DND-41 (cell line): ENCODE measurements at regions not wholly inside any gene's neighbourhood (a gene's known extent, or its start where the extent isn't known, plus 50 kb on each side); places are given as distances from the start of the nearest gene placed in this dataset.

Experiments
- ATAC-seq: fragments of 200-7000 bp; cut with Tn5 transposase; 3 replicates; pipeline ENCODE4 v1.9.1; 2021; ENCODE audit warnings: low read depth; ENCODE audit not compliant: insufficient read depth
- DNase-seq: peaks from one replicate; pipeline ENCODE4 v3.0.0-alpha.2; 2020
- H2AFZ ChIP-seq: 2 replicates; pipeline ENCODE4 v1.6.0; 2012; ENCODE audit warnings: low read depth, low read length
- H3K27ac ChIP-seq: 2 replicates; pipeline ENCODE4 v1.5.1; 2012; ENCODE audit warnings: low read length, inconsistent platforms
- H3K27me3 ChIP-seq: fragments of 200-600 bp; sonication (generic); 2 replicates; pipeline ENCODE4 v1.6.0; 2012; ENCODE audit warnings: low read length, mild to moderate bottlenecking, inconsistent platforms; ENCODE audit not compliant: insufficient read depth, poor library complexity
- H3K36me3 ChIP-seq: 2 replicates; pipeline ENCODE4 v1.5.1; 2012; ENCODE audit warnings: low read length, inconsistent platforms; ENCODE audit not compliant: insufficient read depth
- H3K4me1 ChIP-seq: 2 replicates; pipeline ENCODE4 v1.5.1; 2012; ENCODE audit warnings: mild to moderate bottlenecking, low read length; ENCODE audit not compliant: insufficient read depth
- H3K4me2 ChIP-seq: 2 replicates; pipeline ENCODE4 v1.6.0; 2012; ENCODE audit warnings: mild to moderate bottlenecking, moderate library complexity, low read length, inconsistent platforms; ENCODE audit not compliant: insufficient read depth
- H3K4me3 ChIP-seq, 2 experiments: fragments of 200-600 bp in 1 of 2; shearing (Covaris generic) in 1 of 2; 2 replicates each; pipeline ENCODE4 v1.5.1; 2012 to 2016; ENCODE audit warnings: inconsistent platforms in 2 of 2, low read length in 2 of 2, mild to moderate bottlenecking in 2 of 2, low read depth in 1 of 2, moderate library complexity in 1 of 2
- H3K79me2 ChIP-seq: 2 replicates; pipeline ENCODE4 v1.6.0; 2012; ENCODE audit warnings: low read length, inconsistent platforms; ENCODE audit not compliant: insufficient read depth
- H3K9ac ChIP-seq: 2 replicates; pipeline ENCODE4 v1.6.0; 2012; ENCODE audit warnings: low read depth, mild to moderate bottlenecking, inconsistent platforms, low read length, moderate library complexity
- H3K9me3 ChIP-seq: 2 replicates; pipeline ENCODE4 v1.5.1; 2012; ENCODE audit warnings: low read length, moderate library complexity, mild to moderate bottlenecking, inconsistent platforms; ENCODE audit not compliant: insufficient read depth, severe bottlenecking
- H4K20me1 ChIP-seq: 2 replicates; pipeline ENCODE4 v1.6.0; 2012; ENCODE audit warnings: low read length; ENCODE audit not compliant: insufficient read depth
- EZH2 ChIP-seq: IDR thresholded peaks from 3 replicates; pipeline ENCODE4 v1.6.1; 2012; ENCODE audit warnings: borderline replicate concordance, low read depth, mild to moderate bottlenecking, moderate library complexity, low read length, inconsistent platforms; ENCODE audit not compliant: severe bottlenecking
- TF ChIP-seq, protein P1 (sequence below): IDR thresholded peaks from 2 replicates; pipeline ENCODE4 v1.5.1; 2012; ENCODE audit warnings: borderline replicate concordance, low read length, moderate library complexity, mild to moderate bottlenecking; ENCODE audit not compliant: poor library complexity, severe bottlenecking; ENCODE audit errors: extremely low read depth

DNA sequence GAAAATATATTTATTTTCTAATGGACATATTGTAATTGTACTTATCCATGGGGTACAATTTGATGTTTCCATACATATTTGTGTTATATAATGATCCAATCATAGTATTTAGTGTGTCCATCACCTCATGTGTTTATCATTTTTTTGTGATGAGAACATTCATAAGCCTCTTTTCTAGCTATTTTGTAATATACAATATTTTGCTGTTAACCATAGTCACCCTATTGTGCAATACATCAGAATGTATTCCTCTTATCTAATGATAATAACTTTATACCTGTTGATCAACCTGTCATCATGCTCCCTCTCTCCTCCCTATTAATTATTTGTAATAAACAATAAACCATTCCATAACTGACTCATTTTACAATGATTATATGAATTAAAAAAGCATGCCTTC lies 93.2 kb downstream of the ISL1 start:
- no peak for ATAC-seq
- Histone ChIP-seq H3K9me3 (no peaks in the 10 kb centered on the region), H3K9ac (no peak overlapping the region), H3K27ac (no peak overlapping the region), H4K20me1 (no peaks in the 10 kb centered on the region), H3K36me3 (no peaks in the 10 kb centered on the region), H3K4me2 (no peak overlapping the region), H3K27me3 (peaks cover 3% of the 10 kb centered on the region), H3K79me2 (no peaks in the 10 kb centered on the region), H2AFZ (no peak overlapping the region), H3K4me3 (no peak overlapping the region), H3K4me1 (no peaks in the 10 kb centered on the region)
- no peak for TF ChIP-seq EZH2
- TF ChIP-seq, protein P1, sequence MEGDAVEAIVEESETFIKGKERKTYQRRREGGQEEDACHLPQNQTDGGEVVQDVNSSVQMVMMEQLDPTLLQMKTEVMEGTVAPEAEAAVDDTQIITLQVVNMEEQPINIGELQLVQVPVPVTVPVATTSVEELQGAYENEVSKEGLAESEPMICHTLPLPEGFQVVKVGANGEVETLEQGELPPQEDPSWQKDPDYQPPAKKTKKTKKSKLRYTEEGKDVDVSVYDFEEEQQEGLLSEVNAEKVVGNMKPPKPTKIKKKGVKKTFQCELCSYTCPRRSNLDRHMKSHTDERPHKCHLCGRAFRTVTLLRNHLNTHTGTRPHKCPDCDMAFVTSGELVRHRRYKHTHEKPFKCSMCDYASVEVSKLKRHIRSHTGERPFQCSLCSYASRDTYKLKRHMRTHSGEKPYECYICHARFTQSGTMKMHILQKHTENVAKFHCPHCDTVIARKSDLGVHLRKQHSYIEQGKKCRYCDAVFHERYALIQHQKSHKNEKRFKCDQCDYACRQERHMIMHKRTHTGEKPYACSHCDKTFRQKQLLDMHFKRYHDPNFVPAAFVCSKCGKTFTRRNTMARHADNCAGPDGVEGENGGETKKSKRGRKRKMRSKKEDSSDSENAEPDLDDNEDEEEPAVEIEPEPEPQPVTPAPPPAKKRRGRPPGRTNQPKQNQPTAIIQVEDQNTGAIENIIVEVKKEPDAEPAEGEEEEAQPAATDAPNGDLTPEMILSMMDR, result no peak
- no peak for DNase-seq

DNA sequence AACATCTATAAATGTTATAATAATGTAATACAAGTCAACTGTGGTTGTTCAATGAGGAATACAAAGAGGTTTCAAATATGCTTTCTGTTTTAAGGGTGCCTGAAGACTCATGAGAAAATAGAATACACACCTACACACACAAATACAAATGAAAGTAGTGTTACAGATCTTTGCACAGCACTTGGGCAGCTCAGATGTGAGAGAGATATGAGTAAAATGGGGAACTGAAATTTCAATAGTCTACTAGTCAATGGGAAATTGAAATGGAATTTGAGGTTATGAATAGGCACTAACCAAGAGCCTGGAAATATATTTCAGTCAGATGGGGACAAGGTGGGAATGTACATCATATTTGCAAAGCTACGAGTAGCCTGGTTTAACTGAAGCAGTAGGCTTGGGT lies 96.6 kb downstream of the ISL1 start:
- ATAC-seq, result no peak
- no peak overlapping the region for H3K4me2 ChIP-seq

DNA sequence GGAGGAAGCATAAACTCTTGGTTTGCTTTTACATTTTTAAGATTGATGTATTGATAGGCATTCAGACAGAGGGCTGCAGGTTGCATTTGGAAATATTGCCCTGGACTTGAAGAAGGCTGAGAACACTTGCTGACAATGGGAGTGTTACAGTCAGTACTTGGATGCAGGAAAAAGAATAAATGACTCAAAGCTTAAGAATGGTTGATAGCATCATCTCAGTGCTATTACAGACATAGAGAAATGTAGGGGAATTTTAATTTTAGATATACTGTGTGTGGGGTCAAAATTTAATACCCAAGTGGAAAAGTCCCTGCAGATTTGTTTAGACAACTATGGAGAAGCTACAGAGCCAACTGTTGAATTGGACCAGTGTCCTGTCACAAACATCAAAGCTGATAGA lies 101.1 kb downstream of the ISL1 start:
- peaks cover 4% of the 10 kb centered on the region for H3K27me3 ChIP-seq
- H3K4me2 ChIP-seq, result no peak overlapping the region
- no peaks in the 10 kb centered on the region for H3K9me3 ChIP-seq
- ATAC-seq, result no peak
- no peaks in the 10 kb centered on the region for H3K36me3 ChIP-seq
- H3K79me2 ChIP-seq, result no peaks in the 10 kb centered on the region
- H2AFZ ChIP-seq, result no peak overlapping the region
- H3K27ac ChIP-seq, result no peak overlapping the region
- H3K9ac ChIP-seq, result no peak overlapping the region
- H4K20me1 ChIP-seq, result no peaks in the 10 kb centered on the region
- no peak for DNase-seq
- no peak overlapping the region for H3K4me3 ChIP-seq
- no peak for TF ChIP-seq EZH2
- TF ChIP-seq, protein P1, result no peak
- H3K4me1 ChIP-seq, result no peaks in the 10 kb centered on the region

More for the DNA sequence above, 96.6 kb downstream of the ISL1 start:
- Histone ChIP-seq H3K4me3 (no peak overlapping the region), H4K20me1 (no peaks in the 10 kb centered on the region), H3K4me1 (no peaks in the 10 kb centered on the region), H3K36me3 (no peaks in the 10 kb centered on the region), H3K27ac (no peak overlapping the region), H3K79me2 (no peaks in the 10 kb centered on the region), H3K9ac (no peak overlapping the region), H2AFZ (no peak overlapping the region), H3K9me3 (no peaks in the 10 kb centered on the region), H3K27me3 (peaks cover 7% of the 10 kb centered on the region)
- DNase-seq, result no peak
- TF ChIP-seq, protein P1, result no peak
- TF ChIP-seq EZH2, result no peak

DNA sequence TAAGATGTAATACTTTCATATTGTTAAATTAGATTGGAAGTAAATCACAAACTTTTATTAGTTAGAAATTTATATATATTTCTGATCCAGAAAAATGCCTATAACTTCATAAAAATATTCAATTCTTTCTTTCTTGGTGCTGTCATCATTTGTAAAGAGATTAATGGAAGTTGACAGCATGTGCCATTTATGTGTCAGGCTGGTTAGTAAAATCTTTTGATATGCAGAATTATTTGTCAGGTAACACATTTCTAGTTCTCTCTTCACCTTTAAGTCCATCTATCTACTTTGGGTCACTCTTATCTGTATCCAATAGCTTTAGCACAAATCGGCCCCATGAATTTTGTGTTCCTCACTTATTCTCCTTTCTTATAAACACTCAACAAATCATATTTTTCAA lies 102.9 kb downstream of the ISL1 start:
- H3K4me1 ChIP-seq, result no peaks in the 10 kb centered on the region
- no peaks in the 10 kb centered on the region for H3K79me2 ChIP-seq
- H3K4me3 ChIP-seq, result no peak overlapping the region

More for the DNA sequence above, 102.9 kb downstream of the ISL1 start:
- Histone ChIP-seq H2AFZ (no peak overlapping the region), H3K9ac (no peak overlapping the region), H3K27ac (no peak overlapping the region), H4K20me1 (no peaks in the 10 kb centered on the region), H3K4me2 (no peak overlapping the region), H3K9me3 (no peaks in the 10 kb centered on the region), H3K27me3 (peaks cover 4% of the 10 kb centered on the region), H3K36me3 (no peaks in the 10 kb centered on the region)
- DNase-seq (no peak), ATAC-seq (no peak)
- TF ChIP-seq EZH2, result no peak
- TF ChIP-seq, protein P1, result no peak
